ENCODE measurements at regions not wholly inside any gene's neighbourhood (a gene's known extent, or its start where the extent isn't known, plus 50 kb on each side); places are given as distances from the start of the nearest gene placed in this dataset.

- Histone ChIP-seq H3K27me3 (replicated peaks; ENCODE audit: control insufficient read depth, insufficient read depth, low read length, poor library complexity, severe bottlenecking) (no peaks in the 10 kb centered on the region), H3K4me1 (ENCODE audit: control insufficient read depth, insufficient read depth, low read length, poor library complexity, severe bottlenecking) (no peaks in the 10 kb centered on the region), H3K27ac (ENCODE audit: insufficient read depth, low read length, poor library complexity, severe bottlenecking) (no peak overlapping the region), H3K9me3 (ENCODE audit: control insufficient read depth, low read length) (no peaks in the 10 kb centered on the region), H3K4me3 (ENCODE audit: insufficient read depth, low read depth, low read length, poor library complexity, severe bottlenecking) (no peak overlapping the region), H3K36me3 (ENCODE audit: control insufficient read depth, insufficient read depth, low read length) (no peaks in the 10 kb centered on the region)
- DNase-seq = no peak
Measured at GRCh38 chr11:19372381-19372780, 131.6 kb upstream of the E2F8 start.

- no peak for DNase-seq
- Histone ChIP-seq H3K4me3 (ENCODE audit: insufficient read depth, low read depth, low read length, poor library complexity, severe bottlenecking) (no peak overlapping the region), H3K36me3 (ENCODE audit: control insufficient read depth, insufficient read depth, low read length) (no peaks in the 10 kb centered on the region), H3K27ac (ENCODE audit: insufficient read depth, low read length, poor library complexity, severe bottlenecking) (no peak overlapping the region), H3K27me3 (replicated peaks; ENCODE audit: control insufficient read depth, insufficient read depth, low read length, poor library complexity, severe bottlenecking) (no peaks in the 10 kb centered on the region), H3K4me1 (ENCODE audit: control insufficient read depth, insufficient read depth, low read length, poor library complexity, severe bottlenecking) (no peaks in the 10 kb centered on the region), H3K9me3 (ENCODE audit: control insufficient read depth, low read length) (no peaks in the 10 kb centered on the region)
Measured at GRCh38 chr11:19370100-19370861, 129.5 kb upstream of the E2F8 start.

GRCh38 chr11:19368726-19369375, 128.1 kb upstream of the E2F8 start:
- H3K4me1 ChIP-seq (ENCODE audit: control insufficient read depth, insufficient read depth, low read length, poor library complexity, severe bottlenecking) = no peaks in the 10 kb centered on the region
- H3K4me3 ChIP-seq (ENCODE audit: insufficient read depth, low read depth, low read length, poor library complexity, severe bottlenecking) = no peak overlapping the region
- DNase-seq = no peak
- H3K36me3 ChIP-seq (ENCODE audit: control insufficient read depth, insufficient read depth, low read length) = no peaks in the 10 kb centered on the region
- no peaks in the 10 kb centered on the region for H3K9me3 ChIP-seq (ENCODE audit: control insufficient read depth, low read length)
- no peak overlapping the region for H3K27ac ChIP-seq (ENCODE audit: insufficient read depth, low read length, poor library complexity, severe bottlenecking)
- H3K27me3 ChIP-seq (replicated peaks; ENCODE audit: control insufficient read depth, insufficient read depth, low read length, poor library complexity, severe bottlenecking) = no peaks in the 10 kb centered on the region

- no peak for DNase-seq
- H3K4me1 ChIP-seq (ENCODE audit: control insufficient read depth, insufficient read depth, low read length, poor library complexity, severe bottlenecking) = no peaks in the 10 kb centered on the region
Measured at GRCh38 chr11:19366992-19367709, 126.4 kb upstream of the E2F8 start.

GRCh38 chr11:19365743-19366410, 125.1 kb upstream of the E2F8 start:
- H3K4me3 ChIP-seq (ENCODE audit: insufficient read depth, low read depth, low read length, poor library complexity, severe bottlenecking) = no peak overlapping the region
- no peaks in the 10 kb centered on the region for H3K9me3 ChIP-seq (ENCODE audit: control insufficient read depth, low read length)
- no peaks in the 10 kb centered on the region for H3K36me3 ChIP-seq (ENCODE audit: control insufficient read depth, insufficient read depth, low read length)
- H3K4me1 ChIP-seq (ENCODE audit: control insufficient read depth, insufficient read depth, low read length, poor library complexity, severe bottlenecking) = no peaks in the 10 kb centered on the region
- no peak for DNase-seq
- no peak overlapping the region for H3K27ac ChIP-seq (ENCODE audit: insufficient read depth, low read length, poor library complexity, severe bottlenecking)
- no peaks in the 10 kb centered on the region for H3K27me3 ChIP-seq (replicated peaks; ENCODE audit: control insufficient read depth, insufficient read depth, low read length, poor library complexity, severe bottlenecking)

More at GRCh38 chr11:19366992-19367709, 126.4 kb upstream of the E2F8 start:
- Histone ChIP-seq H3K27ac (ENCODE audit: insufficient read depth, low read length, poor library complexity, severe bottlenecking) (no peak overlapping the region), H3K36me3 (ENCODE audit: control insufficient read depth, insufficient read depth, low read length) (no peaks in the 10 kb centered on the region), H3K4me3 (ENCODE audit: insufficient read depth, low read depth, low read length, poor library complexity, severe bottlenecking) (no peak overlapping the region), H3K9me3 (ENCODE audit: control insufficient read depth, low read length) (no peaks in the 10 kb centered on the region), H3K27me3 (replicated peaks; ENCODE audit: control insufficient read depth, insufficient read depth, low read length, poor library complexity, severe bottlenecking) (no peaks in the 10 kb centered on the region)

- no peaks in the 10 kb centered on the region for H3K4me1 ChIP-seq (ENCODE audit: control insufficient read depth, insufficient read depth, low read length, poor library complexity, severe bottlenecking)
- H3K27me3 ChIP-seq (replicated peaks; ENCODE audit: control insufficient read depth, insufficient read depth, low read length, poor library complexity, severe bottlenecking) = no peaks in the 10 kb centered on the region
- no peak for DNase-seq
Measured at GRCh38 chr11:19359221-19360000, 118.7 kb upstream of the E2F8 start.

GRCh38 chr11:19357943-19358342, 117.2 kb upstream of the E2F8 start:
- no peak overlapping the region for H3K4me3 ChIP-seq (ENCODE audit: insufficient read depth, low read depth, low read length, poor library complexity, severe bottlenecking)
- no peaks in the 10 kb centered on the region for H3K4me1 ChIP-seq (ENCODE audit: control insufficient read depth, insufficient read depth, low read length, poor library complexity, severe bottlenecking)
- no peaks in the 10 kb centered on the region for H3K9me3 ChIP-seq (ENCODE audit: control insufficient read depth, low read length)
- no peaks in the 10 kb centered on the region for H3K36me3 ChIP-seq (ENCODE audit: control insufficient read depth, insufficient read depth, low read length)
- DNase-seq = no peak
- no peak overlapping the region for H3K27ac ChIP-seq (ENCODE audit: insufficient read depth, low read length, poor library complexity, severe bottlenecking)
- no peaks in the 10 kb centered on the region for H3K27me3 ChIP-seq (replicated peaks; ENCODE audit: control insufficient read depth, insufficient read depth, low read length, poor library complexity, severe bottlenecking)

More at GRCh38 chr11:19359221-19360000, 118.7 kb upstream of the E2F8 start:
- Histone ChIP-seq H3K36me3 (ENCODE audit: control insufficient read depth, insufficient read depth, low read length) (no peaks in the 10 kb centered on the region), H3K9me3 (ENCODE audit: control insufficient read depth, low read length) (no peaks in the 10 kb centered on the region), H3K27ac (ENCODE audit: insufficient read depth, low read length, poor library complexity, severe bottlenecking) (no peak overlapping the region), H3K4me3 (ENCODE audit: insufficient read depth, low read depth, low read length, poor library complexity, severe bottlenecking) (no peak overlapping the region)

GRCh38 chr11:19355601-19356000, 114.9 kb upstream of the E2F8 start:
- H3K4me3 ChIP-seq (ENCODE audit: insufficient read depth, low read depth, low read length, poor library complexity, severe bottlenecking) = no peak overlapping the region
- DNase-seq = no peak
- H3K9me3 ChIP-seq (ENCODE audit: control insufficient read depth, low read length) = no peaks in the 10 kb centered on the region
- no peaks in the 10 kb centered on the region for H3K4me1 ChIP-seq (ENCODE audit: control insufficient read depth, insufficient read depth, low read length, poor library complexity, severe bottlenecking)
- H3K36me3 ChIP-seq (ENCODE audit: control insufficient read depth, insufficient read depth, low read length) = no peaks in the 10 kb centered on the region
- H3K27me3 ChIP-seq (replicated peaks; ENCODE audit: control insufficient read depth, insufficient read depth, low read length, poor library complexity, severe bottlenecking) = no peaks in the 10 kb centered on the region
- no peak overlapping the region for H3K27ac ChIP-seq (ENCODE audit: insufficient read depth, low read length, poor library complexity, severe bottlenecking)

GRCh38 chr11:19353287-19353850, 112.6 kb upstream of the E2F8 start:
- H3K9me3 ChIP-seq (ENCODE audit: control insufficient read depth, low read length) = no peaks in the 10 kb centered on the region
- H3K4me1 ChIP-seq (ENCODE audit: control insufficient read depth, insufficient read depth, low read length, poor library complexity, severe bottlenecking) = no peaks in the 10 kb centered on the region
- DNase-seq = no peak
- no peaks in the 10 kb centered on the region for H3K27me3 ChIP-seq (replicated peaks; ENCODE audit: control insufficient read depth, insufficient read depth, low read length, poor library complexity, severe bottlenecking)
- no peak overlapping the region for H3K27ac ChIP-seq (ENCODE audit: insufficient read depth, low read length, poor library complexity, severe bottlenecking)
- no peak overlapping the region for H3K4me3 ChIP-seq (ENCODE audit: insufficient read depth, low read depth, low read length, poor library complexity, severe bottlenecking)
- no peaks in the 10 kb centered on the region for H3K36me3 ChIP-seq (ENCODE audit: control insufficient read depth, insufficient read depth, low read length)
